ENCODE measurements at regions not wholly inside any gene's neighbourhood (a gene's known extent, or its start where the extent isn't known, plus 50 kb on each side); places are given as distances from the start of the nearest gene placed in this dataset.
A peak's percentile ranks its signal among the peaks of the same experiment; 100 is the strongest.

DNA sequence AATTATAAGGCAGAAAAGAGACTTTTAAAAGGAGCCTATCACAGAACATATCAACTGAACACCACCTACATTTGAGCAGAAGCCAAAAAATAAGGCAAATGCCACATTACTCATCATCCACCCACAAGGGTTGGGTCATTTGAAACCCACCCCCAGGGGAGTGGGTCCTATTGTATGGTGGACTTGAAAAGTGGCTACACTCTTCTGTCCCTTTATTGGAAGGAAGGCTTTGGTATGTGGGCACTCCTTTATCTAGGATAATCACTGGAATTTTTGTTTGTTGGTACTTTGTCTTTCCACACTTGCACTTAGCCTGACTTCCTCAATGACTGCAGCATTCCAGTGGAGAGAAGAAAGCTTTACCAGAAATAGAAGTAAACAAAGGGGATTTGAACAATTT, 157.2 kb upstream of the COL11A1 start:
- Histone ChIP-seq H3K4me1 (ENCODE audit: control insufficient read depth, insufficient read depth, low read length) (no peaks in the 10 kb centered on the region), H3K9me3 (ENCODE audit: control insufficient read depth, low read length) (no peaks in the 10 kb centered on the region), H3K4me3 (ENCODE audit: insufficient read depth, low read depth, low read length) (no peak overlapping the region), H3K27ac (ENCODE audit: insufficient read depth, low read depth, low read length, poor library complexity, severe bottlenecking) (no peak overlapping the region), H3K27me3 (ENCODE audit: control insufficient read depth, insufficient read depth, low read length, poor library complexity, severe bottlenecking) (no peaks in the 10 kb centered on the region), H3K36me3 (ENCODE audit: control insufficient read depth, insufficient read depth, low read length) (no peaks in the 10 kb centered on the region)

DNA sequence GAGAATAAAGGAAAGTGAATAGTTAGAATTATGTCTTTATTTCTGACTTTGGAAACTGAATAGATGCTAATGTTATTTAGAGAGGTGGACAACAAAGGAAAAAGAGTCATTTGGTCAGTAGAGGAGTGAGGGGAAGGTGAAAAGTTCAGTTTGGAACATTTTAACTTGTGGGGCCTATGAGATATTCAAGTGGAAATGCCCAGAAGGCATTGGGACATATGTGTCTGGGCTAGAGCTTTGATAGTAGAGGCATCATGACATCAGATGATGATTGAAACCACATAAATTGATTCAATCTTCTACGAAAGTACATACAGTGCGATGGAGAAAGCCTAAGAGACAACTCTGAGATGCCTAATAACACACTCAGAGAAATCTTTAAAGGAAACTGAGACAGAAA, 151.7 kb upstream of the COL11A1 start:
- 89 to 100% methylated on average over 2 of the region's 2 CpGs for WGBS, 2 experiments
- H3K9me3 ChIP-seq (ENCODE audit: control insufficient read depth, low read length), result no peaks in the 10 kb centered on the region
- H3K4me1 ChIP-seq (ENCODE audit: control insufficient read depth, insufficient read depth, low read length), result no peaks in the 10 kb centered on the region
- H3K27me3 ChIP-seq (ENCODE audit: control insufficient read depth, insufficient read depth, low read length, poor library complexity, severe bottlenecking), result no peaks in the 10 kb centered on the region
- H3K27ac ChIP-seq (ENCODE audit: insufficient read depth, low read depth, low read length, poor library complexity, severe bottlenecking), result no peak overlapping the region
- H3K4me3 ChIP-seq (ENCODE audit: insufficient read depth, low read depth, low read length), result no peak overlapping the region
- H3K36me3 ChIP-seq (ENCODE audit: control insufficient read depth, insufficient read depth, low read length), result no peaks in the 10 kb centered on the region

GRCh38 chr1:103256490-103256889, 148.2 kb upstream of the COL11A1 start:
- H3K27me3 ChIP-seq (ENCODE audit: control insufficient read depth, insufficient read depth, low read length, poor library complexity, severe bottlenecking), result no peaks in the 10 kb centered on the region
- H3K4me3 ChIP-seq (ENCODE audit: insufficient read depth, low read depth, low read length), result no peak overlapping the region
- WGBS, 2 experiments, result 100% methylated on average over 1 of the region's 1 CpG; no CpG with 5 or more reads in 1 of the 2 experiments
- no peak overlapping the region for H3K27ac ChIP-seq (ENCODE audit: insufficient read depth, low read depth, low read length, poor library complexity, severe bottlenecking)
- no peaks in the 10 kb centered on the region for H3K9me3 ChIP-seq (ENCODE audit: control insufficient read depth, low read length)
- no peaks in the 10 kb centered on the region for H3K4me1 ChIP-seq (ENCODE audit: control insufficient read depth, insufficient read depth, low read length)
- H3K36me3 ChIP-seq (ENCODE audit: control insufficient read depth, insufficient read depth, low read length), result no peaks in the 10 kb centered on the region

GRCh38 chr1:103254691-103255090, 146.4 kb upstream of the COL11A1 start:
- Histone ChIP-seq H3K4me3 (ENCODE audit: insufficient read depth, low read depth, low read length) (no peak overlapping the region), H3K9me3 (ENCODE audit: control insufficient read depth, low read length) (no peaks in the 10 kb centered on the region), H3K27me3 (ENCODE audit: control insufficient read depth, insufficient read depth, low read length, poor library complexity, severe bottlenecking) (no peaks in the 10 kb centered on the region), H3K36me3 (ENCODE audit: control insufficient read depth, insufficient read depth, low read length) (no peaks in the 10 kb centered on the region), H3K27ac (ENCODE audit: insufficient read depth, low read depth, low read length, poor library complexity, severe bottlenecking) (no peak overlapping the region), H3K4me1 (ENCODE audit: control insufficient read depth, insufficient read depth, low read length) (peaks cover 7% of the 10 kb centered on the region)
- 100% methylated on average over 2 of the region's 3 CpGs; no CpG with 5 or more reads in 1 of the 2 experiments for WGBS, 2 experiments

- Histone ChIP-seq H3K4me3 (ENCODE audit: insufficient read depth, low read depth, low read length) (no peak overlapping the region), H3K4me1 (ENCODE audit: control insufficient read depth, insufficient read depth, low read length) (peaks cover 7% of the 10 kb centered on the region), H3K9me3 (ENCODE audit: control insufficient read depth, low read length) (no peaks in the 10 kb centered on the region)
These were observed 142.1 kb upstream of the COL11A1 start for GRCh38 chr1:103250441-103250861.

DNA sequence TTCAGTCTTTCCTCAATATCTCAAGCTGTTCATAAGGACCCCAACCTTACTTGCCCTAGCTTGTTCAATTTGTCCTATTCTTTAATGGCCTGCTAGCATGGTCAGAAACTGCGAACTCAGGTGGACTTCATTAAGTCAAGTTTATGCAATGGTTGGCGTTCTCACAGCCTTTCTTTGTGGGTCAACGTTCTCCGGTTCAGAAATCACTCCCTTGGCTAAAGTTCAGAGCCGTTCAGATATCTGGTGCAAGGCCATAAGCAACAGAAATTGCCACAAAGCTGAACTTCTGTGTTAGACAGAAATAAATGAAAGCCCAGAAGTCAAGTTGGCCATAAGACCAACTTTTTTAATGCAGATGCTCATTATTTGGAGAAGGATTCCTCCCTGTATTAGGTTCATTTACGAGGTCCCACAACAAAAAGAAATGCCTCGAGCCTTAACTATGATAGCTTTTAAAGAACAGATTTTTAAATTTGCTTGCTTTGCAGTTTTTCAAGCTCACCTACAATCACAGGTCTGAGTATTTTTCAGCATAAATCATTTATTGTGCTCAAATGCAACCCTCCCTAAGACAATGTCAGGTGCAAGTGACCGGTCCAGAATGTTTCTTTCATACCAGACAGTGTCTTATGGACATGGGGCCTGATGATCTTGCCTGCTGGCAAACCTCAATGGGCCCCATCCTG, 140.2 kb upstream of the COL11A1 start:
- H3K36me3 ChIP-seq (ENCODE audit: control insufficient read depth, insufficient read depth, low read length), result no peaks in the 10 kb centered on the region
- peaks cover 7% of the 10 kb centered on the region for H3K4me1 ChIP-seq (ENCODE audit: control insufficient read depth, insufficient read depth, low read length)
- no peak overlapping the region for H3K27ac ChIP-seq (ENCODE audit: insufficient read depth, low read depth, low read length, poor library complexity, severe bottlenecking)
- WGBS, 2 experiments, result 94 to 96% methylated on average over 8 of the region's 8 CpGs
- no peaks in the 10 kb centered on the region for H3K27me3 ChIP-seq (ENCODE audit: control insufficient read depth, insufficient read depth, low read length, poor library complexity, severe bottlenecking)
- no peak overlapping the region for H3K4me3 ChIP-seq (ENCODE audit: insufficient read depth, low read depth, low read length)
- no peaks in the 10 kb centered on the region for H3K9me3 ChIP-seq (ENCODE audit: control insufficient read depth, low read length)

More at GRCh38 chr1:103250441-103250861, 142.1 kb upstream of the COL11A1 start:
- Histone ChIP-seq H3K27me3 (ENCODE audit: control insufficient read depth, insufficient read depth, low read length, poor library complexity, severe bottlenecking) (no peaks in the 10 kb centered on the region), H3K36me3 (ENCODE audit: control insufficient read depth, insufficient read depth, low read length) (no peaks in the 10 kb centered on the region), H3K27ac (ENCODE audit: insufficient read depth, low read depth, low read length, poor library complexity, severe bottlenecking) (peak overlapping the region; percentile 76)
- 14 to 25% methylated on average over 3 of the region's 3 CpGs for WGBS, 2 experiments

DNA sequence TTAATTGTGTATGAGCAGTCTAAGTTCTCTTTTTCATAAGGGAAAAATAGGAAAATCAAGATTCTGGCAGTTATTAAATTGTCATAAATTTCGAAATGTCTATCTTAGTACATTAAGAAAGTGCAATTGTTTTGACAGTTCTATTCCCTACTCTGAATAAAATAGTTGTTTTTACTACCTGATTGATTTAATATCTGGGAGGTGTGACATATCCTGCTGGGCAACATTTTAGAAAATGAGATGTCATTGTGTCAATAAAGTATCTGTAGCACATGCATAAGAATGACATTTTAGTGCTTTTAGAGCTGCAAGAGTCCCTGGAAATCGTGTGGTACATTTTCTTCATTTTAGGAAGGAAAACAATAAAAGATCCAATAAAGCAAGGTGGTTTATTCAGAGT, 139.2 kb upstream of the COL11A1 start:
- H3K27me3 ChIP-seq (ENCODE audit: control insufficient read depth, insufficient read depth, low read length, poor library complexity, severe bottlenecking), result no peaks in the 10 kb centered on the region
- no peak overlapping the region for H3K4me3 ChIP-seq (ENCODE audit: insufficient read depth, low read depth, low read length)
- 77% methylated on average over 1 of the region's 2 CpGs; no CpG with 5 or more reads in 1 of the 2 experiments for WGBS, 2 experiments
- H3K27ac ChIP-seq (ENCODE audit: insufficient read depth, low read depth, low read length, poor library complexity, severe bottlenecking), result no peak overlapping the region
- H3K4me1 ChIP-seq (ENCODE audit: control insufficient read depth, insufficient read depth, low read length), result peaks cover 7% of the 10 kb centered on the region
- no peaks in the 10 kb centered on the region for H3K9me3 ChIP-seq (ENCODE audit: control insufficient read depth, low read length)
- no peaks in the 10 kb centered on the region for H3K36me3 ChIP-seq (ENCODE audit: control insufficient read depth, insufficient read depth, low read length)

- WGBS, 2 experiments, result no CpG with 5 or more reads among the region's 1 CpG
- Histone ChIP-seq H3K4me3 (ENCODE audit: insufficient read depth, low read depth, low read length) (no peak overlapping the region), H3K36me3 (ENCODE audit: control insufficient read depth, insufficient read depth, low read length) (no peaks in the 10 kb centered on the region), H3K4me1 (ENCODE audit: control insufficient read depth, insufficient read depth, low read length) (no peaks in the 10 kb centered on the region), H3K9me3 (ENCODE audit: control insufficient read depth, low read length) (no peaks in the 10 kb centered on the region), H3K27me3 (ENCODE audit: control insufficient read depth, insufficient read depth, low read length, poor library complexity, severe bottlenecking) (no peaks in the 10 kb centered on the region), H3K27ac (ENCODE audit: insufficient read depth, low read depth, low read length, poor library complexity, severe bottlenecking) (no peak overlapping the region)
These were observed 135.2 kb upstream of the COL11A1 start for GRCh38 chr1:103243481-103243880.

DNA sequence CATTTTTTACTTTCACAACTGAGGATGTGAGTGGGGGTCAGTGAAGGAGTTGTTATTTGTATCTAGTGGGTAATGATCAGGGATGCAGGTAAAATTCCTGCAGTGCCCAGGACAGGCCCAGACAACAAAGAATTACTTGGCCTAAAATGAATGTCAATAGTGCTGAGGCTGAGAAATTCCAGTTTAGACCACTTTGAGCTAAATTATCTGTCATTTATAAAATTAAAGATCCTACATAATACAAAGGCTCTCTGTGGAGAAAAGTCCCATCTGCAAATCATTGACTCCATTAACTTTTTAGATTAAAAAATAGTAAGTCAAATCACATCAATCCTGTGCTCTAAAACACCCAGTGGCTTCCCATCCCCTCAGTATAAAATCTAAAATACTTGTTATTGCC, 130.7 kb upstream of the COL11A1 start:
- H3K27me3 ChIP-seq (ENCODE audit: control insufficient read depth, insufficient read depth, low read length, poor library complexity, severe bottlenecking), result no peaks in the 10 kb centered on the region
- H3K27ac ChIP-seq (ENCODE audit: insufficient read depth, low read depth, low read length, poor library complexity, severe bottlenecking), result no peak overlapping the region
- no peak overlapping the region for H3K4me3 ChIP-seq (ENCODE audit: insufficient read depth, low read depth, low read length)
- no peaks in the 10 kb centered on the region for H3K4me1 ChIP-seq (ENCODE audit: control insufficient read depth, insufficient read depth, low read length)
- H3K36me3 ChIP-seq (ENCODE audit: control insufficient read depth, insufficient read depth, low read length), result no peaks in the 10 kb centered on the region
- no peaks in the 10 kb centered on the region for H3K9me3 ChIP-seq (ENCODE audit: control insufficient read depth, low read length)

DNA sequence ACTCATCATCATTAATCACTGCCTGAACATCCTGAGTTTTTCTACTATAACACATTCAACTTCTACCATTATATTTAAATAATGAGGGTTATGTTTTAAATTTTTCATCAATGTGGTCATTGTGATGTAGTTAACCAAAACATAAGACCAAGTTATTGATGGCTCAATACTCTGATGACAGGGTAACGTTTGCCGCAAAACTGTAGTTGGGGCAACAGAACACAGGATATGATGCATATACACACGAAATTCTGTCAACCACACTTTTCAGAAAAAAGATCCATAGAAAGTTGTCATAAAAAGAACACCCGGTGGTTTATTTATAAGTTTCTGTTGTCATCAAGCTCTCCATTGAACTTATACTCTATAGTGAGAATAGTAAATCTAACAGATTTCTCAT, 121.7 kb upstream of the COL11A1 start:
- 88 to 94% methylated on average over 3 of the region's 4 CpGs for WGBS, 2 experiments
- H3K4me1 ChIP-seq (ENCODE audit: control insufficient read depth, insufficient read depth, low read length), result no peaks in the 10 kb centered on the region
- no peak overlapping the region for H3K27ac ChIP-seq (ENCODE audit: insufficient read depth, low read depth, low read length, poor library complexity, severe bottlenecking)
- H3K9me3 ChIP-seq (ENCODE audit: control insufficient read depth, low read length), result no peaks in the 10 kb centered on the region
- no peaks in the 10 kb centered on the region for H3K36me3 ChIP-seq (ENCODE audit: control insufficient read depth, insufficient read depth, low read length)
- H3K27me3 ChIP-seq (ENCODE audit: control insufficient read depth, insufficient read depth, low read length, poor library complexity, severe bottlenecking), result no peaks in the 10 kb centered on the region
- no peak overlapping the region for H3K4me3 ChIP-seq (ENCODE audit: insufficient read depth, low read depth, low read length)

GRCh38 chr1:103220631-103221041, 112.3 kb upstream of the COL11A1 start:
- H3K27me3 ChIP-seq (ENCODE audit: control insufficient read depth, insufficient read depth, low read length, poor library complexity, severe bottlenecking), result no peaks in the 10 kb centered on the region
- no peaks in the 10 kb centered on the region for H3K4me1 ChIP-seq (ENCODE audit: control insufficient read depth, insufficient read depth, low read length)
- WGBS, 2 experiments, result 94 to 96% methylated on average over 1 of the region's 1 CpG
- H3K27ac ChIP-seq (ENCODE audit: insufficient read depth, low read depth, low read length, poor library complexity, severe bottlenecking), result no peak overlapping the region
- no peaks in the 10 kb centered on the region for H3K36me3 ChIP-seq (ENCODE audit: control insufficient read depth, insufficient read depth, low read length)
- no peak overlapping the region for H3K4me3 ChIP-seq (ENCODE audit: insufficient read depth, low read depth, low read length)
- no peaks in the 10 kb centered on the region for H3K9me3 ChIP-seq (ENCODE audit: control insufficient read depth, low read length)

Measured in ectodermal cell (in vitro differentiated cells).